ENCODE measurements at regions not wholly inside any gene's neighbourhood (a gene's known extent, or its start where the extent isn't known, plus 50 kb on each side); places are given as distances from the start of the nearest gene placed in this dataset.

DNA sequence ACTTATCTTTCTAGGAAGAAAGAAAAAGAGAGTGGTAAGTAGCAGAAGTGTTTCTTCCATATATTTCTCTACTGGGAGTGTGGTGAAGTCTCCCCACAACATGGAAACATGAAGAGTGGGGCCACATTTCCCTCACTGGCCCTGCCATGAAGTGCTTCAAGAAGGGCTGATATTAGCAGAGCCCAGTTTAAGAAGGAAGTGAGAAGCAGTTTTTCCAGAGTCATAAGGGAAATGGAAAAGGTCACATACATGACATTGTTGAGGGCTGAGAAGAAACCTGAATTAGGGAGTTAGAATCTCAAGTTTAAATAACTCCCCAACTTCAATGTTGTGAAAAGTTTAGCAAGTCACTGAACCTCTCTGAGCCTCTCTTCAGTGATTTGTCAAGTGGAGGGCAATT lies 171.9 kb upstream of the RBPJ start:
- Histone ChIP-seq H3K4me3 (ENCODE audit: low read depth in 1 of 2, low read length in 2 of 2) (no peak overlapping the region), H3K27ac (ENCODE audit: low read depth, low read length) (no peak overlapping the region), H3K27me3 (ENCODE audit: control insufficient read depth in 1 of 2, insufficient read depth in 2 of 2, low read length in 2 of 2) (no peaks in the 10 kb centered on the region), H3K9me3 (ENCODE audit: low read length) (no peaks in the 10 kb centered on the region), H3K4me1 (ENCODE audit: insufficient read depth, low read length) (peaks cover 5% of the 10 kb centered on the region), H3K36me3 (ENCODE audit: insufficient read depth, low read length) (no peaks in the 10 kb centered on the region), H3K9ac (ENCODE audit: low read length) (no peak overlapping the region)

DNA sequence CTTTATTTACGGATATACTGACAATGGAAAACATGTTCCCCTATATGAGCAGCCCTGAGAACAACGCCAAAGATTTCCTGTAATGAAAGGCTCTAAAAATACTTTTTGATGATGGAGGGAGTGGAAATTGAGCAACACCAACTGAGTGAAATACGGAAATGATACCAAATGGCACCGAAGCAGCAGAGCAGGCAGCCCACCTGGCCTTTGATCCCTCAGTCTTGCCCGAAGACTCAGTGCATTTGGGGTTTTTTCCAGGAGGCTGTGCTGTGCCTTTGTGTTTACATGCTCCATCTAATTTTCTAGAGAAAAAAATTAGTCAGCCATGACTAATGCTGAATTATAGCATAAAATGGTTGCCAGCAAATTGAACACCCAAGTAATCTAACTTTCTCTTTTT lies 169.9 kb upstream of the RBPJ start:
- no peaks in the 10 kb centered on the region for H3K9me3 ChIP-seq (ENCODE audit: low read length)
- no peak overlapping the region for H3K27ac ChIP-seq (ENCODE audit: low read depth, low read length)
- H3K4me3 ChIP-seq (ENCODE audit: low read depth in 1 of 2, low read length in 2 of 2): no peak overlapping the region
- no peaks in the 10 kb centered on the region for H3K27me3 ChIP-seq (ENCODE audit: control insufficient read depth in 1 of 2, insufficient read depth in 2 of 2, low read length in 2 of 2)
- no peaks in the 10 kb centered on the region for H3K36me3 ChIP-seq (ENCODE audit: insufficient read depth, low read length)
- H3K9ac ChIP-seq (ENCODE audit: low read length): no peak overlapping the region
- peaks cover 5% of the 10 kb centered on the region for H3K4me1 ChIP-seq (ENCODE audit: insufficient read depth, low read length)

GRCh38 chr4:26151615-26152014 lies 169.2 kb upstream of the RBPJ start:
- Histone ChIP-seq H3K9ac (ENCODE audit: low read length) (no peak overlapping the region), H3K36me3 (ENCODE audit: insufficient read depth, low read length) (no peaks in the 10 kb centered on the region), H3K9me3 (ENCODE audit: low read length) (no peaks in the 10 kb centered on the region), H3K4me3 (ENCODE audit: low read depth in 1 of 2, low read length in 2 of 2) (no peak overlapping the region), H3K27me3 (ENCODE audit: control insufficient read depth in 1 of 2, insufficient read depth in 2 of 2, low read length in 2 of 2) (no peaks in the 10 kb centered on the region), H3K4me1 (ENCODE audit: insufficient read depth, low read length) (peaks cover 5% of the 10 kb centered on the region), H3K27ac (ENCODE audit: low read depth, low read length) (no peak overlapping the region)

GRCh38 chr4:26152056-26152455 lies 168.8 kb upstream of the RBPJ start:
- Histone ChIP-seq H3K4me3 (ENCODE audit: low read depth in 1 of 2, low read length in 2 of 2) (no peak overlapping the region), H3K9me3 (ENCODE audit: low read length) (no peaks in the 10 kb centered on the region), H3K27ac (ENCODE audit: low read depth, low read length) (no peak overlapping the region)

DNA sequence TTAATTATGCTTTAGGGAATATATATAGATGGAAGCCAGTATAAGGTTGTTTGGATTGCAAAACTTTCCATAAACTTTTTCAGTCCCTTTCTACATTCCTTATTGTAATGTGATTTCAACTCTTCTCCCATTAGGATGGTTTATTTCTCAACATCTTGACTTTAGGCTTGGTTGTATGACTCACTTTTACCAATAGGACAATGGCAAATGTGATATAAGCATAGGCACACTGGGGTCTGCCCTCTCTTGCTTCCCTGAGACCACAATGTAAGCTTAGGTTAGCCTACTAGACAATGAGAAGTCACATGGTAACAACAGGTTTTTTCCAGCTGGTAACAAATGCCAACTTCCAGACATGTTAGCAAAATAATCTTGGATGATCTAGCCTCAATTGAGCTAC lies 163.3 kb upstream of the RBPJ start:
- Histone ChIP-seq H3K27me3 (ENCODE audit: control insufficient read depth in 1 of 2, insufficient read depth in 2 of 2, low read length in 2 of 2) (no peaks in the 10 kb centered on the region), H3K9me3 (ENCODE audit: low read length) (no peaks in the 10 kb centered on the region), H3K4me3 (ENCODE audit: low read depth in 1 of 2, low read length in 2 of 2) (no peak overlapping the region), H3K9ac (ENCODE audit: low read length) (no peak overlapping the region), H3K4me1 (ENCODE audit: insufficient read depth, low read length) (no peaks in the 10 kb centered on the region), H3K36me3 (ENCODE audit: insufficient read depth, low read length) (no peaks in the 10 kb centered on the region), H3K27ac (ENCODE audit: low read depth, low read length) (no peak overlapping the region)

More at GRCh38 chr4:26152056-26152455, 168.8 kb upstream of the RBPJ start:
- no peaks in the 10 kb centered on the region for H3K27me3 ChIP-seq (ENCODE audit: control insufficient read depth in 1 of 2, insufficient read depth in 2 of 2, low read length in 2 of 2)
- peaks cover 5% of the 10 kb centered on the region for H3K4me1 ChIP-seq (ENCODE audit: insufficient read depth, low read length)
- no peak overlapping the region for H3K9ac ChIP-seq (ENCODE audit: low read length)
- no peaks in the 10 kb centered on the region for H3K36me3 ChIP-seq (ENCODE audit: insufficient read depth, low read length)

DNA sequence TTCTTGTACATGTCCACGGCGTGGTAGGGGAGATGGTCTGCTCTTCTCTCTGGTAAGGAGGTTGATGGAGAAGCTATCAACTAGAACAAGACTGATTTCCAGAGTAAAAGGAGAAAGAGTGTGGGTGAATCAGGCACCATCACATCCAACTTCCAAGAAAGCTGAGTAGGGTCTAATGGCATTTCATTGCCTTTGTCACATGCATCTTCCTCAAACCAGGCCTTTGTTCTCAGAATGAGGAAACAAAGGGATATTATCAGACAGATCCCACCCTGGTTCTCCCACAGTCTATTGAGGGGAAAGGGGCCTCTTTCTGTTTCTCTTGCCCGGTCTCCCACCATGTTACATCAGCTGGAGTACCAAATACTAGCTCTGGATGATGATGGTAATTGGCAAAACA lies 160.2 kb upstream of the RBPJ start:
- Histone ChIP-seq H3K9ac (ENCODE audit: low read length) (no peak overlapping the region), H3K27ac (ENCODE audit: low read depth, low read length) (no peak overlapping the region)

DNA sequence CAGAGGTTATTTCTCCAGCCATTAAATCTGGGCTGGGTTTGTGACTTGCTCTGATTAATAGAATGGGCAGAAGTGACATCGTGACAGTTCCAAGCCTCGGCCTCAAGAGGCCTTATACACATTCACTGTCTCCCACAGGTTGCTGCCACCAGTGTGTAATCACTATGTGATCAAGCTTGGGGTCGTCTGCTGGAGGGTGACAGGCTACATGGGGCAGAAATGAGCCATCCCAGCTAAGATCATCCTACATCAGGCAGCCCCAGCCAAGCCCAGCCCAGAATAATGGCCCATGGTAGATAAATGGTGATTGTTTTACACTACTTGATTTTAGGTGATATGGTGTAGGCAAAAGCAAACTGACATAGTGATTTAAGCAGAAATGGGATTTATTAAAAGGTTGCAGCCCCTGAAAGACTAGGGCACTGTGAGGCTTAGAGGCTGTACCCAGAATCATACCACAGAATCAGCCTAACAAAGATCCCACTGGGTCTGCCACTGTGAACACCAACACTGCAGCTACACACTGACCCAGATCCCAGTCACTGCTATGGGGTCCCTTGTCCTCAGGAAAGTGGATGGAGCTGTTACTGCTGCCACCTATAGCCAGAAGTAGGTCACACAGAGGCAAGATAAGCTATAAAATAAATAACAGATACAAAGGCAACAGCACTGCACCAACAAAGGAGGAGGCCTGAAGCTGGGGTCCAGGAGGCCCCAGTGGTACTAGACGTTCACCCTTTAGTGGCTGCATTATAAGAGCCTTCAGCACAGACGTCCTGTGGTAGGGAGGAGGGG lies 159.6 kb upstream of the RBPJ start:
- no peaks in the 10 kb centered on the region for H3K27me3 ChIP-seq (ENCODE audit: control insufficient read depth in 1 of 2, insufficient read depth in 2 of 2, low read length in 2 of 2)
- H3K9ac ChIP-seq (ENCODE audit: low read length): no peak overlapping the region
- no peaks in the 10 kb centered on the region for H3K36me3 ChIP-seq (ENCODE audit: insufficient read depth, low read length)
- H3K9me3 ChIP-seq (ENCODE audit: low read length): no peaks in the 10 kb centered on the region
- H3K4me3 ChIP-seq (ENCODE audit: low read depth in 1 of 2, low read length in 2 of 2): no peak overlapping the region
- no peak overlapping the region for H3K27ac ChIP-seq (ENCODE audit: low read depth, low read length)
- H3K4me1 ChIP-seq (ENCODE audit: insufficient read depth, low read length): no peaks in the 10 kb centered on the region

More for the DNA sequence above, 160.2 kb upstream of the RBPJ start:
- Histone ChIP-seq H3K27me3 (ENCODE audit: control insufficient read depth in 1 of 2, insufficient read depth in 2 of 2, low read length in 2 of 2) (no peaks in the 10 kb centered on the region), H3K36me3 (ENCODE audit: insufficient read depth, low read length) (no peaks in the 10 kb centered on the region), H3K4me1 (ENCODE audit: insufficient read depth, low read length) (no peaks in the 10 kb centered on the region), H3K4me3 (ENCODE audit: low read depth in 1 of 2, low read length in 2 of 2) (no peak overlapping the region), H3K9me3 (ENCODE audit: low read length) (no peaks in the 10 kb centered on the region)

DNA sequence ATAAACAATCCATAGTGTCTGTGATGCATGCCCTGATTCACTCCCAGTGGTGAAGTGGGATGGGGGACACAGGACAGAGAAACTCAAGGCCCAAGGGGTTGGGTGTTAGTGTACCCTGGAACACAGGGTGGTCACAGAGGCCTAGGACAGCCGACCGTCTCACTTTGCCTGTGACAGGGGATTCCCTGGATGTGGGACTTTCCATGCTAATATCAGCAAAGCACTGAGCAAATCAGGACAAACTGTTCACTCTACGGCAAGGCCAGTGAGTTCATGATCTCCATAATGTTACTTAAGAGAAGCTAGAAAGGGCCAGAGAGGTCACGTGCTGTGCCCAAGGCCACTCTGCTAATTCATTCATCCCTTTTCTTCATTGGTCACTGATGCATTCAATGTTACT lies 158.7 kb upstream of the RBPJ start:
- H3K36me3 ChIP-seq (ENCODE audit: insufficient read depth, low read length): no peaks in the 10 kb centered on the region
- H3K27me3 ChIP-seq (ENCODE audit: control insufficient read depth in 1 of 2, insufficient read depth in 2 of 2, low read length in 2 of 2): no peaks in the 10 kb centered on the region

DNA sequence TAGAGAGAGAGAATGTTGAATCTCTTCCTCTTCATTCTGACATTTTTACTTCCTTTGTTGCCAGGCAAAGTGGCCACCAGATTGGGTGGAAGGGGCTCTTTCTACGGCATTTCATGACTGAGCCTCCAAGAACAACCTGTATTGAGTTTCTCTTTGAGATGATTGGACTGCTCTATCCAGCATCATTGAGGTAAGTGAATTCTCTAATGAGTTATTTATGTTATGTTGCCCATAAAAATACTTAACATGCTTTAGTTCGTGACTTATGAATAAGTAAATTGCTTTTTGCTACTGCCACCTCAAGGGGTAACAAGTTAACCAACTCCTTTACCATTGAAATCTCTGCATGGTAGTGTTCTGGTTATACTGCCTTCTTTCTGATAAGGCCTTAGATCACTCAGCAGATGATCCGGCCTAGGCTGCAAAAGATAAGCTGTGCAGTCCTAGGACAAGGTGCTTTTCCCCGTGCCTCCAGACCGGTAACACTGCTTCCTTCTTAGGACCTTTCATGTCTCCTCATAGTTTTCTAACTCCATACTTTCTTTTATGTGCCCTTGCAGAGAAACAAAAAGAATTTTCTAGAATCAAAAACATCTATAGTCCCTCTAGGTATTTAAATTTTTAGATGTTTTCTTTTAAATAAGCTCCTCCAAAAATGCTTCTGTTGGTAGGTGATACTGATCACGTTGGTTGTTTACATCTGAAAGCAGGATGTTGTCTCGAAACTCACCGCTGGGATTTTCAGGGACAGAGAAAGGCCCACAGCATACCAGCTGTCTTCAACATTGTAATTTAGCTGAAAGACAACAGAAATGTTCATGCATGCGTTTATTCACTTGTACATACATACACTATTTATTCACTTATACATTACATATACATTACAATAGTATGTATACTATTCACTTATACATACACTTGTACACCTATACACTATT lies 157.1 kb upstream of the RBPJ start:
- Histone ChIP-seq H3K27ac (ENCODE audit: low read depth, low read length) (no peak overlapping the region), H3K4me3 (ENCODE audit: low read depth in 1 of 2, low read length in 2 of 2) (no peak overlapping the region)

More for the DNA sequence above, 158.7 kb upstream of the RBPJ start:
- no peaks in the 10 kb centered on the region for H3K4me1 ChIP-seq (ENCODE audit: insufficient read depth, low read length)
- H3K9me3 ChIP-seq (ENCODE audit: low read length): no peaks in the 10 kb centered on the region
- no peak overlapping the region for H3K4me3 ChIP-seq (ENCODE audit: low read depth in 1 of 2, low read length in 2 of 2)
- H3K9ac ChIP-seq (ENCODE audit: low read length): no peak overlapping the region
- H3K27ac ChIP-seq (ENCODE audit: low read depth, low read length): no peak overlapping the region

DNA sequence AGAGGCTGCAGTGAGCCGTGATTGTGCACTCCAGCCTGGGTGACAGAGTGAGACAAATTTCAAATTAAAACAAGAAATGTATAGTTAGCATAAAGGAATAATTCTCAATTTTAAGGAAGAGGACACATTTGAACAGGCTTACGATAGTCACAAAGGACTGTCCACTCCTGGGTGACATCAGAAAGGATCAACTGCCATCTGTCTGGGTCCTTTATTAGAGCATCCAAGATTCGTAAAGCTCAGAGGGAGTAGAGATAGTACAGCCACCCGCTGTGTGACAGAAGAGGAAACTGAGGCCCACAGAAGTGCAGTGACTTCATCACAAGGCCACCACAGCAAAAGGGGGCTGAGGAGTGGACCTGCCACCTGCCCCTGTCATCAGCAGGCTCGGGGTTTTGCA lies 149.3 kb upstream of the RBPJ start:
- H3K9me3 ChIP-seq (ENCODE audit: low read length): no peaks in the 10 kb centered on the region
- H3K36me3 ChIP-seq (ENCODE audit: insufficient read depth, low read length): no peaks in the 10 kb centered on the region
- peaks cover 10% of the 10 kb centered on the region for H3K4me1 ChIP-seq (ENCODE audit: insufficient read depth, low read length)
- no peak overlapping the region for H3K27ac ChIP-seq (ENCODE audit: low read depth, low read length)
- no peak overlapping the region for H3K9ac ChIP-seq (ENCODE audit: low read length)
- H3K27me3 ChIP-seq (ENCODE audit: control insufficient read depth in 1 of 2, insufficient read depth in 2 of 2, low read length in 2 of 2): no peaks in the 10 kb centered on the region
- H3K4me3 ChIP-seq (ENCODE audit: low read depth in 1 of 2, low read length in 2 of 2): no peak overlapping the region

More for the DNA sequence above, 157.1 kb upstream of the RBPJ start:
- Histone ChIP-seq H3K36me3 (ENCODE audit: insufficient read depth, low read length) (no peaks in the 10 kb centered on the region), H3K27me3 (ENCODE audit: control insufficient read depth in 1 of 2, insufficient read depth in 2 of 2, low read length in 2 of 2) (no peaks in the 10 kb centered on the region), H3K4me1 (ENCODE audit: insufficient read depth, low read length) (no peaks in the 10 kb centered on the region), H3K9me3 (ENCODE audit: low read length) (no peaks in the 10 kb centered on the region), H3K9ac (ENCODE audit: low read length) (no peak overlapping the region)

GRCh38 chr4:26171941-26172340 lies 148.9 kb upstream of the RBPJ start:
- peaks cover 14% of the 10 kb centered on the region for H3K4me1 ChIP-seq (ENCODE audit: insufficient read depth, low read length)
- no peak overlapping the region for H3K4me3 ChIP-seq (ENCODE audit: low read depth in 1 of 2, low read length in 2 of 2)
- no peaks in the 10 kb centered on the region for H3K27me3 ChIP-seq (ENCODE audit: control insufficient read depth in 1 of 2, insufficient read depth in 2 of 2, low read length in 2 of 2)
- no peak overlapping the region for H3K9ac ChIP-seq (ENCODE audit: low read length)
- H3K27ac ChIP-seq (ENCODE audit: low read depth, low read length): no peak overlapping the region
- no peaks in the 10 kb centered on the region for H3K36me3 ChIP-seq (ENCODE audit: insufficient read depth, low read length)
- H3K9me3 ChIP-seq (ENCODE audit: low read length): no peaks in the 10 kb centered on the region

All from muscle layer of colon (tissue), 2 donors.